HG03097 (cell line): ENCODE measurements at regions not wholly inside any gene's neighbourhood (a gene's known extent, or its start where the extent isn't known, plus 50 kb on each side); places are given as distances from the start of the nearest gene placed in this dataset.

Experiments
- ATAC-seq: cut with Tn5 transposase; IDR thresholded peaks from one replicate; pipeline ENCODE4 v1.9.1; 2021; ENCODE audit not compliant: unreplicated experiment, low FRiP score

DNA sequence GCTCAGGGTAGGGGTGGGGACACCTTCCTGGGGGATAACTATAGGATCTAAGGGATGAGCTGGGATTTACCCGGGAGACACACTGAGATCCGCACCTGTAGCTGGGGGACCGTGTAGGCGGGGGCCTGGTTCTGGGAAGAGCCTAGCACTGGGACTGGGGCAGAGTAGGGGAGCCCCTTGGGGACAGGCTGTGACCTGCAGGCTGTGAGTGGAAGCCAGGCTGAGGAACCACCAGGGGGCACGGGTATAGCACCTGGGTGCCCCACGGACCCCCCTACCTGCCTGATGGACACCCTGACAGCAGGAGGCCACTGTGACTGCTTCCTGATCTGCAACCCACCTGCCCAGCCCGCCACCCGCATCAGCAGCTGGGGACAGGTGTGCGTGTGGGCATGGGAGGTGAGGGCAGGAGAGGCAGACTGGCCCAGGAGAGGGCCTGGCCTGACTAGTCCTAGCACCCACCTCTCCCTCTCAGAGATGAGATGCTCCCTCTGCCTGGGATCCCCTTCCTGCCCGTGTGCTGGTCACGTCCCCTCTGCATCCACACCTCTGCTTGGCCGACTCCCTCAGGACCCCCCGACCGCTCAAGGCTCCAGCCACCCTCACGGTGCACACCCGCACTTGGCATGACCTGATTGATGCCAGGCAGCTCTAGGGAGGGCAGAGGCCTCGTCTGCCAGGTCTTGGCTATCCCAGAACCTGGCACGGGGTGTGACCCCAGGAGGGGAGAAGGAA, 94.2 kb upstream of the NKX1-1 start:
- ATAC-seq: no peak

DNA sequence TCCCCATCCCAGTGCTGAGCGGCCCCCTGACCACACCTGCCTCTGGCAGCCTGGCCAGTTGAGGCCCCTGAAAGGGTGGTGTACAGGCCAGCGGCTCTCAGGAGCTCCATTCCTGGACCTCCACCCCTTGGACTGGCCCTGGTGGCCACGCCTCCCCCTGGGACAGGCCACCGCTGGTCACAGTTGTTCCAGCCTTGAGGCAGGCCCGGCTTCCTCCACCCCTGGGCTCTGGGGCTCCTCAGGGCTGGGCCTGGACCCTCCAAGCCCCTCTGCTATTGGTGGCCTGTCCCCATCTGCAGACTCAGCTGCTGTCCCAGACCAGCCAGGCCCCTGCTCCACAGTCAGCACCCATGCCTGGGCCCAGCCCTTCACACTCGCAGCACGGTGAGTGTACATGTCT, 93.2 kb upstream of the NKX1-1 start:
- ATAC-seq: no peak

DNA sequence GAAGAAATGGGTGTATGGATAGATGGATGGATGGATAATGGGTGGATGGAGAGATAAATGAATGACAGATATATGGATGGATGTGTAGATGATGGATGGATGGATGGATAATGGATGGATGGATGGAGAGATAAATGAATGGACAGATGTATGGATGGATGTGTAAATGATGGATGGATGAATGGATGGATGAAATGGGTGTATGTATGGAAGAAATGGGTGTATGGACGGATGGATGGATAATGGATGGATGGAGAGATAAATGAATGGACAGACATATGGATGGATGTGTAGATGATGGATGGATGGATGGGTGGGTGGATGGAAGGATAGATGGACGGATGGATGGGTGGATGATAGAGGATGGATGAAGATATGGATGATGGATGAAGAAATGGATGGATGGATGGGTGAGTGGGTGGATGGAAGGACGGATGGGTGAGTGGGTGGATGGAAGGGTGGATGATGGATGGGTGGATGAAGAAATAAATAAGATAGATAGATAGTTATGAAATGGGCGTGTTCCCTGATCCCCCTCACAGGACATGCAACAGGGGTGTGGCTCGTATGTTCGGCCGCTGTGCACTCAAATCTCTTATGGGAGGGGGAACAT, 91.1 kb upstream of the NKX1-1 start:
- no peak for ATAC-seq

DNA sequence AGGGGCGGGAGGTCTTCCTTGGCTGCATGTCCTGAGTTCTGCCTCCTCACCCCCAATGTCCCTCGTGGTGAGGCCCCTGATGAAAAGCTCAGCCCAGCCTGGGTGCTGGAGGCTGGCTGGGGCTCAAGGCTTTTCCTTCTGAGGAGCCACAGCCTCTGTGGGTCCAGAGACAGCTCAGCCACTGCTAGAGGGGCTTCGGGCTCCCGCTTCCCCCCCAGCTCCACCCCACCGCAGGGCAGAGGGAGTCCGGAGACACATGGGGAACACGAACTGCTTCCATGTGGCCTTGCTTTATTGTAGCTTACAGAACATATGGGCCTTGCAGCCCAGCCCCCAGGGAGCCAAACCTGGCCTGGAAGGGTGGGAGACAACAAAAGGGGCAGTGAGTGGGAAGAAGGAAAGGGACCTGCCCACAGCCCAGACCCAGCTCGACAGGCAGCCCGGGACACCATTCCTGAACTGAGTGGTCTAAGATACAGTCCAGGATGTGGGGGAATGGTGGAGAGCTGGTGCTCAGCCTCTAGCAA, 89.9 kb upstream of the NKX1-1 start:
- no peak for ATAC-seq

GRCh38 chr4:1495416-1496115, 89.3 kb upstream of the NKX1-1 start:
- no peak for ATAC-seq

GRCh38 chr4:1494416-1495315, 88.4 kb upstream of the NKX1-1 start:
- ATAC-seq: no peak

- ATAC-seq: no peak
Observed at GRCh38 chr4:1493540-1494287, 87.5 kb upstream of the NKX1-1 start.

GRCh38 chr4:1492651-1493539, 86.7 kb upstream of the NKX1-1 start:
- ATAC-seq: no peak

DNA sequence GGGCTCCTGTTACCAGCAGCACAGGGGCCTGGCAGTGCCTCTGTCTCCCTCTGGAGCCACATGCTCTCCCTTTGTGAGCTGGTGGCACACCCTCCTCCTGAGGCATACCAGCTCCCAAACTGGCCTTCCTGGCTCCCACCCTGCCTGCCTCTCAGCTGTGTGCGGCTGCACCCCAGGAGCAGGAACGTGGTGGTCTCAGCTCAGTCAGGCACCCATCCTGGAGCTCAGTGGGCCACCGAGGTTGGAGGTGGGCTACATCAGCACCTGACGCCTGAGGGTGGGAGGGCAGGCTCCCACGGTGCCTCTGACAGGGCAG, 85.9 kb upstream of the NKX1-1 start:
- ATAC-seq: no peak

- ATAC-seq: no peak
Observed at GRCh38 chr4:1491328-1492141, 85.3 kb upstream of the NKX1-1 start.

DNA sequence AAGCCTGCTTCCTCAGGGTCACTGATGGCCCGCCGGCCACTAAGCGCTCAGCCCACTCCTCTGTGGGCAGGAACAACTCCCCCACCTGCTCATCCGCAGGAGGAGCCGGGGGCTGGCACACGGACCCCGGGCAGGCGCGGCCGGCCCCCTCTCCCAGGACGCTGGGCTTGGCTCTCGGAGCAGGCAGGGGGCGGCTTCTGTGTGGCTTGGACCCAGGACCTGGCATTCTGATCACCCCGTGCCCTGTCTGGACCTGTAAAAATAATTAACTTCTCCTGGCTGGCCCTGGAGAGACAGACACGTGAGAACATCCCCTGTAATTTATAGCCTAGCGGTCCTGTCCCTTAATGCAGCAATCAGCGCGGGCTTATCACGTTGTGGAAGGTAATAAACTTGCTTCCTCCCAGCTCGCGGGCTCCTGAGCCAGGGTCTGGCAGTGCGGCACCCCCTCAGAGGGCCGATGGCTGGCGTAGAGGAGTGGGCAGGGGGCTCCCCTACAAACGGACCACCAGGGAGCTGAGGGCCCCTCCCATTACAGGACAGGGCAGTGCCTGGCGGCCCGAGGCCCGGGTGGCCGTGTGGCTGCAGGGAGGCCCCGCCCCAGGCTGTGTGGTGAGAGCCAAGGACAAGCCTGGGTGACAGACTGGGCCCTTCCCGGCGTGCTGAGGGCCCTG, 84.5 kb upstream of the NKX1-1 start:
- ATAC-seq: no peak

DNA sequence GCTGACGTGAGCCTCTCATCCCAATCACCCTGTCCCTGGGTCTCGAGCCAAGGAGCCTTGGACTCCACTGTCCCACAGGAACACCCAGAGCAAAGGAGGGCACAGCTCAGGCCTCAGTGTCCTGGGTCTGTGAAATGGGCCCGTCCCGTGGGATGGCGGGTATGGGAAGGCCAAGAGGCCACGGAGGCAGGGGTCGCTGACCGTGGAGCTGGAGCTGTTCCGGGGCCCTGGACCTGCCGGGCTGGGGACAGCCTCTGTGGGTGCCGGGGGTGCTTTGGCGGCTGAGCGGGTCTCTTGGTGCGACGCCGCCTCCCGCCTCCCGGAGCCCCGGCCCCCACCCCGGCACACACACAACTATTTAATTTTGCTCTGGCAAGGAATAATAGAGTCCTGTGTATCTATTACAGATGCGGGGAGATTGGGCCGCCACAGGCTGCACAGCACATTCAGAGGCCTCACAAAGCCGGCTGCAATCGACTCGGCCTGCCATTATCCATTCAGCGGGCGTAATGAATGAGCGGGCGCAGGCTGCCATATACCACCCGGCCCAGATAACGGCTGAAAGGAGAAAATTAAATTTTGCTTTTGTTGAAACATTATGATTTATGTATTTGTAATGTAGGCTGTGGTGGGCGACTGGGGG, 83.9 kb upstream of the NKX1-1 start:
- no peak for ATAC-seq

DNA sequence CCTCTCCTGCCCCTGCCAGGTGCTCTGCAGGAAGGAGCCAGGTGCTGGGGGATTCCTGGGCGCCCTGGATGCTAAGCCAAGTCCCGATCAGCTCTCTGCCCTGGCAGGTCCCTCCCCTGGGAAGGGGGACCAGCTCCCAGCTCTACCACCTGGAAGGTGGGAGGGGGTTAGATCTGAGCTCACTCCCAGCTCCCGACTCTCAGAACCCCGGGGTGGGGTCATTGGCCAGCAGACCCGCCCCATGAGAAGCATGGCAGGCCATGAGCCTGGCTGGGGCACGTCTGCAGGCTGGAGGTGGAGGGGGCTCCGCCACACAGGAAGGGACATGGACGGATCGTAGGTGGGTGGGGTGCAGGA, 83.4 kb upstream of the NKX1-1 start:
- no peak for ATAC-seq

- no peak for ATAC-seq
Observed at GRCh38 chr4:1488831-1489638, 82.8 kb upstream of the NKX1-1 start.

GRCh38 chr4:1488357-1488756, 82.1 kb upstream of the NKX1-1 start:
- ATAC-seq: no peak

DNA sequence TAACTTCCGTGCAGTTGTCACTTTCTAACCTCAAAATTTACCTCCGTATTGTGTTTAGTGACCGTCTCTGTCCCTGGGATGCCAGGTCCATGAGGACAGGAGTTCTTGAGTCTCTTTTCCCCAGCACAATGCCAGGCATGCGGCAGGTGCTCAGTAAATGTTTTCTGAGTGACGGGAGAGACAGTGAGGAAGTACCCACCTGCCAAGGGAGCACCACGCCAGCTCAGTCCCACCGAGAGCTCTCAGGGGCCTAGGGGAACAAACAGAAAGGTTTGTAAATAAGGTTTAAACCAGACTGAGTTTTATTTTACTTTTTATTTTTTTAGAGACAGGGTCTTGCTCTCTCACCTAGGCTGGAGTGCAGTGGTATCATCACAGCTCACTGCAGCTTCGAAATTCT, 81.5 kb upstream of the NKX1-1 start:
- ATAC-seq: no peak

- no peak for ATAC-seq
Observed at GRCh38 chr4:1487106-1487505, 80.9 kb upstream of the NKX1-1 start.
